ENCODE measurements at regions not wholly inside any gene's neighbourhood (a gene's known extent, or its start where the extent isn't known, plus 50 kb on each side); places are given as distances from the start of the nearest gene placed in this dataset.
A peak's percentile ranks its signal among the peaks of the same experiment; 100 is the strongest.

DNA sequence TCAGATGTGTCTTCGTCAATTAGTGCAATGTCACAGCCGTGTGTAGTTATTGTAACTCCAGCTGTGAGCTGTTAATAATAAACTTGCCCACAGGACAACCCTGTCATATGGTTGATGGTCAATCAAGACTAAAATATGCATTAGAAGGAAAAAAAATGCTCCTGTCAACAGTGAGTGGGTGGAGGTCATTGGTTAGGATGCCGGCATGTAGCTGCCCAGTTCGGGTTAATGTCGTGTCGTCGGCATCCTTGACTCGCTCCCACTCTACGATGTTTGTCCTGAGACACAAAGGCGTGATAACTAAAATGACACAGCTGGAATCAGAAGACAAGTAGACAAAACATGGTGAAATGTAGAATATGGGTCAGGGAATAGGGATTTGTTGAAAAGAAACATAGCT, 442.8 kb upstream of the NPVF start:
- H3K4me1 ChIP-seq = peaks cover 0 to 35% (median 17%) of the 10 kb centered on the region in 3 donors
- H3K4me3 ChIP-seq = no peak overlapping the region
- H3K27ac ChIP-seq = peak overlapping the region; percentile 1 to 80 (median 72)
- peak; percentile 16 for ATAC-seq
- H3K27me3 ChIP-seq = no peaks in the 10 kb centered on the region
- H3K9me3 ChIP-seq = no peaks in the 10 kb centered on the region
- no peaks in the 10 kb centered on the region for H3K36me3 ChIP-seq
- 51 to 90% methylated on average over 2 to 8 of the region's 10 CpGs for WGBS, 2 donors (ENCODE audit: low coverage in 1 of 2)
- TF ChIP-seq, protein P1, sequence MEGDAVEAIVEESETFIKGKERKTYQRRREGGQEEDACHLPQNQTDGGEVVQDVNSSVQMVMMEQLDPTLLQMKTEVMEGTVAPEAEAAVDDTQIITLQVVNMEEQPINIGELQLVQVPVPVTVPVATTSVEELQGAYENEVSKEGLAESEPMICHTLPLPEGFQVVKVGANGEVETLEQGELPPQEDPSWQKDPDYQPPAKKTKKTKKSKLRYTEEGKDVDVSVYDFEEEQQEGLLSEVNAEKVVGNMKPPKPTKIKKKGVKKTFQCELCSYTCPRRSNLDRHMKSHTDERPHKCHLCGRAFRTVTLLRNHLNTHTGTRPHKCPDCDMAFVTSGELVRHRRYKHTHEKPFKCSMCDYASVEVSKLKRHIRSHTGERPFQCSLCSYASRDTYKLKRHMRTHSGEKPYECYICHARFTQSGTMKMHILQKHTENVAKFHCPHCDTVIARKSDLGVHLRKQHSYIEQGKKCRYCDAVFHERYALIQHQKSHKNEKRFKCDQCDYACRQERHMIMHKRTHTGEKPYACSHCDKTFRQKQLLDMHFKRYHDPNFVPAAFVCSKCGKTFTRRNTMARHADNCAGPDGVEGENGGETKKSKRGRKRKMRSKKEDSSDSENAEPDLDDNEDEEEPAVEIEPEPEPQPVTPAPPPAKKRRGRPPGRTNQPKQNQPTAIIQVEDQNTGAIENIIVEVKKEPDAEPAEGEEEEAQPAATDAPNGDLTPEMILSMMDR (IDR thresholded peaks at IDR 0.05) = no peak
- TF ChIP-seq EP300 (IDR thresholded peaks at IDR 0.05) (no peak), POLR2A (IDR thresholded peaks at IDR 0.05) (no peak), POLR2AphosphoS5 (IDR thresholded peaks at IDR 0.05) (no peak)

DNA sequence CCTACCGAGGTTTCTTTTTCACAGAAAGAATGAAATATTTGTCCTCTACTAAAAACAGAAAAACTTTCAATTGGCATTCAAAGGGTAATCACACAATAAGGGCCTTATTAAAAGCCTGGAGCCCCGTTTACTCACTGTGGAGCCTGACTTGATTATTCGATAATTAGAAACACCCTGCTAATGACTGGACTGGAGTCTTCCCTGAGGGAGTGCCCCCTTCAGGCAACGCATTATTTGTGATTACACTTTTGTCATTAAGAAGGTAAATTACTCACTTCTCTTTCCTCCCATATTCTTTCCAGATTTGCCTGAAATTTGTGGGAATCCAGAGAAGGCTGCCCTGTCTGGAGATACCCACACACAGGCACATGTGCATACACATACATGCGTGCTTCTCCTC, 444.2 kb upstream of the NPVF start:
- 80 to 84% methylated on average over 2 to 5 of the region's 5 CpGs for WGBS, 2 donors (ENCODE audit: low coverage in 1 of 2)
- Histone ChIP-seq H3K27me3 (no peaks in the 10 kb centered on the region), H3K4me1 (peaks cover 0 to 36% (median 15%) of the 10 kb centered on the region in 3 donors), H3K4me3 (no peak overlapping the region), H3K27ac (no peak overlapping the region), H3K36me3 (no peaks in the 10 kb centered on the region), H3K9me3 (no peaks in the 10 kb centered on the region)
- no peak for TF ChIP-seq POLR2AphosphoS5 (IDR thresholded peaks at IDR 0.05)
- no peak for TF ChIP-seq EP300 (IDR thresholded peaks at IDR 0.05)
- TF ChIP-seq POLR2A (IDR thresholded peaks at IDR 0.05) = no peak
- TF ChIP-seq, protein P1 (IDR thresholded peaks at IDR 0.05) = no peak
- ATAC-seq = no peak

DNA sequence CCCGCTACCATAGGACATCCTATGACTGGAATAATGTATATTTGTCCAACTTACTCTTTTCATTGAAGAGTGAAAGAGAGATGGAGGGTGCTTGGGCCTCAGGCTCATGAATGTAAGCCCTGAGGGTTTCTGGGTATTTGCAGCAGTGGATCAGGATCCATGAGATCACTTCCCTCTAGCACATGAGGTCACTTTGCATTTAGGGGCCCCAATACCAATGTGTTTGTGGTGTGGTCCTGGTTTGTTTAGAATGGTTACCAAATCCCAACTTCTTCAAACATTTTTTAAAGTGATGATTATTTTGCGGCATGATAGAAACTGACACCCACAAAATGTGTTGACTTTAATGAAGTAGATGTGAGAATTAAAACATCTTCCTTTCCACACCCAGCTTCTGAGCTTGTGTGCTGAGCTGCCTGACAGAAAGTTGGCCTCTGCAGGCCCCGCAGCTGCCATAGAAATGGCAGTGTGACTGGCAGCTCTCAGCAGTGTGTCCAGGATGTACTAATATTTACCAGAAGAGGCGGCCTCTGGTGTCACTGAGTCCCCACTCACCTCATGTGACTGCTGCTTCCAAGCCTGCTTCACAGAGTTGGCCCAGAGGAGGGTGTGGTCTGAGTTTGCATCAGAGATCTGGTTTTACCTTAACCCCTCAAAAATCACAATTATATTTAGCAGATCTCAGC, 447.6 kb upstream of the NPVF start:
- peaks cover 0 to 15% (median 3%) of the 10 kb centered on the region in 3 donors for H3K4me1 ChIP-seq
- H3K36me3 ChIP-seq = no peaks in the 10 kb centered on the region
- H3K27ac ChIP-seq = no peak overlapping the region
- TF ChIP-seq POLR2A (IDR thresholded peaks at IDR 0.05) (no peak), POLR2AphosphoS5 (IDR thresholded peaks at IDR 0.05) (no peak), EP300 (IDR thresholded peaks at IDR 0.05) (no peak)
- TF ChIP-seq, protein P1 (IDR thresholded peaks at IDR 0.05) = no peak
- WGBS, 2 donors (ENCODE audit: low coverage in 1 of 2) = 72 to 79% methylated on average over 2 to 3 of the region's 4 CpGs
- no peak overlapping the region for H3K4me3 ChIP-seq
- ATAC-seq = no peak
- H3K9me3 ChIP-seq = no peaks in the 10 kb centered on the region
- no peaks in the 10 kb centered on the region for H3K27me3 ChIP-seq

DNA sequence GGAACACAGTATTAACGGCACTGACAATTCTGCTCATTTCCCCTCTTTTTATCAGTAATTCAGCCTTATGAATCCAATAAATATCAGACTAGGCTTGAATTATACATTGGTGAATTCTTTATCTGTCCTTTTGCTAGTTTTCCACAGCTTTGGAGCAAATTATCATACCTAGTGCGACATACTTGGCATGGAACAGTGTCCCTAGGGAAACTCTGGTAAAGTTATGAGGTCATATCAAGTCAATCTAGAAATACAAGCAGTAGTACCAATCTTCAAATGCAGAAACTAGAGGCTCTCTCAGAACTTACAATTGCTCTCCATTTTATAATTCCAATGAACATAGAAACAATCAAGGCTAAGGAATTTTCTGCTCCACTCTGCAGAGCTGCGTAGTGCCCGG, 449.3 kb upstream of the NPVF start:
- 95% methylated on average over 3 to 4 of the region's 4 CpGs for WGBS, 2 donors (ENCODE audit: low coverage in 1 of 2)
- Histone ChIP-seq H3K27ac (no peak overlapping the region), H3K9me3 (no peaks in the 10 kb centered on the region), H3K36me3 (no peaks in the 10 kb centered on the region), H3K4me3 (no peak overlapping the region), H3K4me1 (peaks cover 0 to 5% (median 0%) of the 10 kb centered on the region in 3 donors), H3K27me3 (no peaks in the 10 kb centered on the region)
- TF ChIP-seq POLR2A (IDR thresholded peaks at IDR 0.05) = no peak
- TF ChIP-seq, protein P1 (IDR thresholded peaks at IDR 0.05) = no peak
- TF ChIP-seq POLR2AphosphoS5 (IDR thresholded peaks at IDR 0.05) = no peak
- no peak for TF ChIP-seq EP300 (IDR thresholded peaks at IDR 0.05)
- ATAC-seq = no peak

DNA sequence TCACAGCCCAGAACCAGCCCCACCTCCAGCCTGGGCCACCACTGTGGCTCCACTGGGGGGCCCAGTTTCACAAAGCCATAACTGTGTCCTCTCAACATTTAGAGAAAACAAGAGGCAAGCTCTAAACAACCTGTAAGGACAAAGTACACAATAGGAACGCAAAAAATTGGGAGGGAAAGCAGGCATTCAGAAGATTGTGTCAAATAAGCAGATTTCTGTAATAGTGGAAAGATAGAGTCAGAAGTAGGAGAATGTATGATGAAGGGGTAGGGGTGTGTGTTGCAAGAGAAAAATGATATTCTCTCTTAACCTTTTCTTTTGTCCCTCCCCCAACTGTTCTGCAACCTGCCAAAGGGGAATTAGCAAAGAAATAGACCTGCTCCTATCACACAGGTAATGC, 449.9 kb upstream of the NPVF start:
- TF ChIP-seq, protein P1 (IDR thresholded peaks at IDR 0.05) = no peak
- Histone ChIP-seq H3K4me3 (no peak overlapping the region), H3K4me1 (peaks cover 0 to 5% (median 0%) of the 10 kb centered on the region in 3 donors), H3K27me3 (no peaks in the 10 kb centered on the region), H3K36me3 (no peaks in the 10 kb centered on the region), H3K9me3 (no peaks in the 10 kb centered on the region), H3K27ac (no peak overlapping the region)
- 100% methylated on average over 1 of the region's 1 CpG for WGBS, 2 donors (ENCODE audit: low coverage in 1 of 2)
- no peak for ATAC-seq

Measured in gastroesophageal sphincter (tissue), 4 donors.